ENCODE measurements at regions not wholly inside any gene's neighbourhood (a gene's known extent, or its start where the extent isn't known, plus 50 kb on each side); places are given as distances from the start of the nearest gene placed in this dataset.
"Not testable (repeated sequence)": the region's sequence is repeated elsewhere in the genome, so short reads cannot be mapped to it uniquely, and the experiment has no call there.

- intact Hi-C loops (cut with DNase I), result loop anchor here (5.0 to 10.0 kb wide), 3 partner anchors 130 to 267 kb away; partner anchors contain the start of gene NIPBL (in 2 of the 2)
- Histone ChIP-seq H3K36me3 (replicated peaks in 1 of 2) (no peaks in the 10 kb centered on the region), H3K9me3 (replicated peaks in 1 of 3) (no peaks in the 10 kb centered on the region), H3K27ac (peak overlapping the region in 1 of 5 donors; percentile 41), H3K4me1 (replicated peaks in 1 of 2) (peaks cover 8 to 17% of the 10 kb centered on the region in 2 donors), H3K27me3 (no peaks in the 10 kb centered on the region), H3K4me3 (peak overlapping the region in 2 of 4 donors; percentile 43 to 63)
- peak in 4 of 6 experiments; percentile 27 to 59 (median 50) for TF ChIP-seq CTCF (IDR thresholded peaks at IDR 0.05)
- TF ChIP-seq POLR2A (IDR thresholded peaks at IDR 0.05), result no peak
- peak in 6 of 7 donors; percentile 16 to 42 (median 39) for DNase-seq
- 1 to 3% (median 1%) methylated on average over 21 to 50 of the region's 50 CpGs for WGBS, 4 donors
Observed at GRCh38 chr5:36744773-36745589, 131.6 kb upstream of the NIPBL start.

- H3K27ac ChIP-seq; DNase-seq; H3K9me3 ChIP-seq (replicated peaks in 1 of 3); H3K4me3 ChIP-seq; H3K36me3 ChIP-seq (replicated peaks in 1 of 2); H3K27me3 ChIP-seq: not testable (repeated sequence)
- H3K4me1 ChIP-seq (replicated peaks in 1 of 2), result peaks cover 8 to 17% of the 10 kb centered on the region in 2 donors
- WGBS, 4 donors, result 98 to 100% (median 99%) methylated on average over 3 of the region's 4 CpGs
- intact Hi-C loops (cut with DNase I), result loop anchor here in 1 of 2 donors (10.0 kb wide), 1 partner anchor 127 kb away; the partner anchor contains the start of gene NIPBL
Observed at GRCh38 chr5:36747794-36748193, 128.8 kb upstream of the NIPBL start.

DNA sequence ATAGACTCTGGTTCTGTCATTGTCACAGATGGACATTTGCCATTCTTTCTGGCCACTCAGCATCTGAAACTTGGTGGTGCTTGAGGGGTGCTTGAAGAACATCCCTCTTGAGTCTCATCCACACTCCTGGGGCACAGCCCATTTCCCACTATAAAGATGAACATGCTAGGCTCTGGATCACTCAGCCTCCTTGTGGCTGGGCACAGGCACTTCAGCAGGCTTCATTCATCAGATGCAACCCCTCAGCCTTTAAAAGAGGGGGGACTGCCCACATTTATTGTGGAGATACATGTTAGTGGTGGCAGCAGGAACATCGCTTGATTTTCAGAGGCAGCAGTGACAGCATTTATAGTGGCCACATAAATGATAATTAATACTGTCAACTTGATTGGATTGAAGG, 124.7 kb upstream of the NIPBL start:
- intact Hi-C loops (cut with DNase I), result no loop called here
- 85 to 100% (median 97%) methylated on average over 1 of the region's 1 CpG for WGBS, 4 donors
- DNase-seq, result no peak
- Histone ChIP-seq H3K27me3 (peaks cover 3% of the 10 kb centered on the region), H3K4me3 (no peak overlapping the region), H3K4me1 (replicated peaks in 1 of 2) (no peaks in the 10 kb centered on the region), H3K36me3 (replicated peaks in 1 of 2) (no peaks in the 10 kb centered on the region), H3K9me3 (replicated peaks in 1 of 3) (no peaks in the 10 kb centered on the region), H3K27ac (no peak overlapping the region)
- TF ChIP-seq POLR2A (IDR thresholded peaks at IDR 0.05) (no peak), CTCF (IDR thresholded peaks at IDR 0.05) (no peak)

DNA sequence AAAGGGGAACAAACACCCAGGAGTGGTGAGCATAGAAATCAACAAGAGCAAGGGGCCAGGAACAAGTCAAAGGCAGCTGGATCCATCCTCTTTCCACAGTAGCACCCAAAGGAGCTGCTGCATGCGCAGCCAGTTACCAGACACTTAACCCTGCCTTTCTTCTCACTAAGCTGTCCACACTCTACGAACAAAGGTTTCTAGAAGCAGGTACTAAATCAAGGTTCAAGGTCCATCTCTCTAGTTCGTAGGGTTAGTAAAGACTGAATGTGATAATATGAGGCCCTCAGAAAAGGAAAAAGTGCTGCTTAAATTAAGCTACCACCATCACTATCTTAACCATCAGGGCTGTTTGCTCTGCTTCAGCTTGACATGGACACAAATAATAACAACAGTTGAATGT, 121.2 kb upstream of the NIPBL start:
- intact Hi-C loops (cut with DNase I), result no loop called here
- H3K9me3 ChIP-seq (replicated peaks in 1 of 3), result no peaks in the 10 kb centered on the region
- no peaks in the 10 kb centered on the region for H3K36me3 ChIP-seq (replicated peaks in 1 of 2)
- TF ChIP-seq CTCF (IDR thresholded peaks at IDR 0.05) (no peak), POLR2A (IDR thresholded peaks at IDR 0.05) (no peak)
- H3K4me3 ChIP-seq, result no peak overlapping the region
- no peak overlapping the region for H3K27ac ChIP-seq
- no peak for DNase-seq
- H3K4me1 ChIP-seq (replicated peaks in 1 of 2), result no peaks in the 10 kb centered on the region
- H3K27me3 ChIP-seq, result peaks cover 3% of the 10 kb centered on the region
- 58 to 83% (median 77%) methylated on average over 2 to 3 of the region's 3 CpGs for WGBS, 4 donors

All from adrenal gland (tissue), 9 donors.